Kidney (tissue), 13 donors: ENCODE measurements at regions not wholly inside any gene's neighbourhood (a gene's known extent, or its start where the extent isn't known, plus 50 kb on each side); places are given as distances from the start of the nearest gene placed in this dataset.

Source experiments
- DNase-seq, 5 donors: peaks; one replicate each; pipeline ENCODE4 v3.0.0-alpha.2; 2013 to 2020
- FAIRE-seq: peaks from 2 replicates; lab custom pipeline; 2012; peaks lifted over from hg19 to GRCh38; lab: Jason Lieb, UNC
- H3K27ac ChIP-seq, 2 donors: one replicate each; pipeline ENCODE4 v1.7.0; 2013; ENCODE audit warnings: low read depth in 2 of 2, low read length in 2 of 2, inconsistent platforms in 1 of 2
- H3K27me3 ChIP-seq: one replicate; pipeline ENCODE4 v1.7.1; 2013; ENCODE audit warnings: low read length, inconsistent platforms; ENCODE audit not compliant: control insufficient read depth, insufficient read depth
- H3K36me3 ChIP-seq, 3 donors: one replicate each; pipeline versions ENCODE4 v1.7.0 to v1.7.1; 2013; ENCODE audit warnings: low read length in 3 of 3, control low read depth in 1 of 3, inconsistent platforms in 1 of 3; ENCODE audit not compliant: insufficient read depth in 3 of 3, control insufficient read depth in 2 of 3
- H3K4me1 ChIP-seq, 3 donors: one replicate each; pipeline versions ENCODE4 v1.7.0 to v1.7.1; 2013; ENCODE audit warnings: low read length in 3 of 3, inconsistent platforms in 1 of 3, low read depth in 1 of 3; ENCODE audit not compliant: control insufficient read depth in 2 of 3, insufficient read depth in 2 of 3
- H3K4me3 ChIP-seq, 3 donors: one replicate each; pipeline versions ENCODE4 v1.7.0 to v1.8.1; 2013; ENCODE audit warnings: low read length in 3 of 3, control low read depth in 1 of 3, inconsistent platforms in 1 of 3
- H3K9ac ChIP-seq, 3 donors: one replicate each; pipeline versions ENCODE4 v1.7.0 to v1.7.1; 2013; ENCODE audit warnings: low read length in 3 of 3, control low read depth in 1 of 3, inconsistent platforms in 1 of 3
- H3K9me3 ChIP-seq, 3 donors: one replicate each; pipeline versions ENCODE4 v1.7.0 to v1.7.1; 2013; ENCODE audit warnings: low read length in 3 of 3, control low read depth in 1 of 3, inconsistent platforms in 1 of 3; ENCODE audit not compliant: control insufficient read depth in 2 of 3, insufficient read depth in 1 of 3
- intact Hi-C: fragments of 100-400 bp; cut with DNase I; formaldehyde crosslinking; loops from one replicate; pipeline ENCODE4 v1.11.1; 2022
- TF ChIP-seq, protein P1 (sequence below): IDR thresholded peaks from 3 replicates; pipeline ENCODE4 v1.5.1; 2012; ENCODE audit warnings: mild to moderate bottlenecking, moderate library complexity, borderline replicate concordance; ENCODE audit not compliant: insufficient read depth; ENCODE audit errors: extremely low read depth
- donor health status: control.
- donor health status: control.
- donor health status: control.
- donor health status: control.
- donor health status: control.
- donor health status: DM: yes; HTN: yes; CAD: no.
- donor health status: Normal renal cell carcinoma (clear cell type).

DNA sequence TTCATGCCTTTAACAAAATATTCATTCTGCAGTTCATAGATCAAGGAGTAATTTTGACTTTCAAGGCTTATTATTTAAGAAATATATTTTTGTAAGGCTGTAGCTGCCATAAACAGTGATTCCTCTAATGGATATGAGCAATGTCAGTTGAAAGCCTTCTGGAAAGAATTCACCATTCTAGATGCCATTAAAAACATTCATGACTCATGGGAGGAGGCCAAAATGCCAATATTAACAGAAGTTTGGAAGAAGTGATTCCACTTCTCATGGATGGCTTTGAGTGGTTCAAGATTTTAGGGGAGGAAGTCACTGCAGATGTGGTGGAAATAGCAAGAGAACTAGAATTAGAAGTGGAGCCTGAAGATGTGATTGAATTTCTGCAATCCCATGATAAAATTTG is 229.1 kb downstream of the DEPDC1B start:
- H3K36me3 ChIP-seq, result no peaks in the 10 kb centered on the region
- no peaks in the 10 kb centered on the region for H3K27me3 ChIP-seq
- peaks cover 0 to 6% (median 0%) of the 10 kb centered on the region in 3 donors for H3K9me3 ChIP-seq
- DNase-seq (no peak), FAIRE-seq (no peak)
- no peaks in the 10 kb centered on the region for H3K4me1 ChIP-seq
- intact Hi-C loops, result no loop called here
- no peak overlapping the region for H3K9ac ChIP-seq
- no peak overlapping the region for H3K4me3 ChIP-seq
- no peak overlapping the region for H3K27ac ChIP-seq
- TF ChIP-seq, protein P1, sequence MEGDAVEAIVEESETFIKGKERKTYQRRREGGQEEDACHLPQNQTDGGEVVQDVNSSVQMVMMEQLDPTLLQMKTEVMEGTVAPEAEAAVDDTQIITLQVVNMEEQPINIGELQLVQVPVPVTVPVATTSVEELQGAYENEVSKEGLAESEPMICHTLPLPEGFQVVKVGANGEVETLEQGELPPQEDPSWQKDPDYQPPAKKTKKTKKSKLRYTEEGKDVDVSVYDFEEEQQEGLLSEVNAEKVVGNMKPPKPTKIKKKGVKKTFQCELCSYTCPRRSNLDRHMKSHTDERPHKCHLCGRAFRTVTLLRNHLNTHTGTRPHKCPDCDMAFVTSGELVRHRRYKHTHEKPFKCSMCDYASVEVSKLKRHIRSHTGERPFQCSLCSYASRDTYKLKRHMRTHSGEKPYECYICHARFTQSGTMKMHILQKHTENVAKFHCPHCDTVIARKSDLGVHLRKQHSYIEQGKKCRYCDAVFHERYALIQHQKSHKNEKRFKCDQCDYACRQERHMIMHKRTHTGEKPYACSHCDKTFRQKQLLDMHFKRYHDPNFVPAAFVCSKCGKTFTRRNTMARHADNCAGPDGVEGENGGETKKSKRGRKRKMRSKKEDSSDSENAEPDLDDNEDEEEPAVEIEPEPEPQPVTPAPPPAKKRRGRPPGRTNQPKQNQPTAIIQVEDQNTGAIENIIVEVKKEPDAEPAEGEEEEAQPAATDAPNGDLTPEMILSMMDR, result no peak

- Histone ChIP-seq H3K27ac (no peak overlapping the region), H3K4me3 (no peak overlapping the region), H3K36me3 (no peaks in the 10 kb centered on the region), H3K9ac (no peak overlapping the region), H3K27me3 (no peaks in the 10 kb centered on the region), H3K4me1 (no peaks in the 10 kb centered on the region), H3K9me3 (peaks cover 0 to 6% (median 0%) of the 10 kb centered on the region in 3 donors)
- TF ChIP-seq, protein P1, result no peak
- intact Hi-C loops, result no loop called here
- DNase-seq, result no peak
- FAIRE-seq, result no peak
These were observed 230.7 kb downstream of the DEPDC1B start for GRCh38 chr5:60469286-60469685.

GRCh38 chr5:60463179-60463868 is 236.6 kb downstream of the DEPDC1B start:
- no peak overlapping the region for H3K27ac ChIP-seq
- TF ChIP-seq, protein P1, result no peak
- no peaks in the 10 kb centered on the region for H3K36me3 ChIP-seq
- no peak overlapping the region for H3K9ac ChIP-seq
- FAIRE-seq, result no peak
- no peaks in the 10 kb centered on the region for H3K4me1 ChIP-seq
- H3K9me3 ChIP-seq, result no peaks in the 10 kb centered on the region
- H3K27me3 ChIP-seq, result no peaks in the 10 kb centered on the region
- no peak overlapping the region for H3K4me3 ChIP-seq
- intact Hi-C loops, result no loop called here
- DNase-seq, result no peak

GRCh38 chr5:60458666-60459065 is 241.3 kb downstream of the DEPDC1B start:
- Histone ChIP-seq H3K27ac (no peak overlapping the region), H3K4me1 (no peaks in the 10 kb centered on the region), H3K27me3 (no peaks in the 10 kb centered on the region), H3K36me3 (no peaks in the 10 kb centered on the region), H3K9ac (no peak overlapping the region), H3K9me3 (no peaks in the 10 kb centered on the region), H3K4me3 (no peak overlapping the region)
- FAIRE-seq, result no peak
- intact Hi-C loops, result no loop called here
- TF ChIP-seq, protein P1, result no peak
- DNase-seq, result no peak
